SKM-1 (cell line): ENCODE measurements at regions not wholly inside any gene's neighbourhood (a gene's known extent, or its start where the extent isn't known, plus 50 kb on each side); places are given as distances from the start of the nearest gene placed in this dataset.

ENCODE experiments used
- DNase-seq: peaks from one replicate; lab custom pipeline; 2025; ENCODE audit not compliant: unreplicated experiment; lab: John Stamatoyannopoulos, UW

GRCh38 chr9:89765211-89765946 lies 160.6 kb downstream of the GADD45G start:
- no peak for DNase-seq

- no peak for DNase-seq
Observed at GRCh38 chr9:89766991-89767390, 162.2 kb downstream of the GADD45G start.

GRCh38 chr9:89768051-89768450 lies 163.2 kb downstream of the GADD45G start:
- DNase-seq, result no peak

- no peak for DNase-seq
Observed at GRCh38 chr9:89768650-89769071, 163.8 kb downstream of the GADD45G start.

- no peak for DNase-seq
Observed at GRCh38 chr9:89770531-89771174, 165.8 kb downstream of the GADD45G start.

GRCh38 chr9:89771205-89771604 lies 166.4 kb downstream of the GADD45G start:
- no peak for DNase-seq

GRCh38 chr9:89773170-89773569 lies 168.4 kb downstream of the GADD45G start:
- no peak for DNase-seq

- DNase-seq, result no peak
Observed at GRCh38 chr9:89774858-89775370, 170.1 kb downstream of the GADD45G start.

- DNase-seq, result no peak
Observed at GRCh38 chr9:89775641-89776040, 170.8 kb downstream of the GADD45G start.

- DNase-seq, result no peak
Observed at GRCh38 chr9:89776795-89777525, 172.1 kb downstream of the GADD45G start.

GRCh38 chr9:89777544-89777943 lies 172.7 kb downstream of the GADD45G start:
- DNase-seq, result no peak

- no peak for DNase-seq
Observed at GRCh38 chr9:89778100-89779090, 173.6 kb downstream of the GADD45G start.

- no peak for DNase-seq
Observed at GRCh38 chr9:89779405-89780203, 174.8 kb downstream of the GADD45G start.

- DNase-seq, result no peak
Observed at GRCh38 chr9:89780959-89781358, 176.1 kb downstream of the GADD45G start.

- peak; percentile 14 for DNase-seq
Observed at GRCh38 chr9:89781838-89782540, 177.2 kb downstream of the GADD45G start.

GRCh38 chr9:89786655-89787054 lies 181.8 kb downstream of the GADD45G start:
- no peak for DNase-seq

GRCh38 chr9:89787595-89787994 lies 182.8 kb downstream of the GADD45G start:
- DNase-seq, result no peak

GRCh38 chr9:89788434-89788833 lies 183.6 kb downstream of the GADD45G start:
- DNase-seq, result no peak

- no peak for DNase-seq
Observed at GRCh38 chr9:89789922-89790510, 185.2 kb downstream of the GADD45G start.
